IMR-90 (cell line): ENCODE measurements at regions not wholly inside any gene's neighbourhood (a gene's known extent, or its start where the extent isn't known, plus 50 kb on each side); places are given as distances from the start of the nearest gene placed in this dataset.

Experiments used
- BHLHE40 ChIP-seq: fragments of 150-350 bp; IDR thresholded peaks from 2 replicates; pipeline ENCODE4 v1.6.1; 2016; ENCODE audit warnings: mild to moderate bottlenecking, low read depth, low read length
- CEBPB ChIP-seq: IDR thresholded peaks from 2 replicates; pipeline ENCODE4 v1.6.1; 2012; ENCODE audit warnings: low read depth, low read length, improper control_type of control experiment
- MAFK ChIP-seq: IDR thresholded peaks from 2 replicates; pipeline ENCODE4 v1.6.1; 2012; ENCODE audit warnings: low read depth, low read length, improper control_type of control experiment
- MAZ ChIP-seq: IDR thresholded peaks from 2 replicates; pipeline ENCODE4 v1.6.1; 2012; ENCODE audit warnings: low read depth, mild to moderate bottlenecking, low read length, improper control_type of control experiment, moderate library complexity, borderline replicate concordance
- MXI1 ChIP-seq: IDR thresholded peaks from 2 replicates; pipeline ENCODE4 v1.6.1; 2012; ENCODE audit warnings: low read depth, mild to moderate bottlenecking, low read length, moderate library complexity, borderline replicate concordance
- NFE2L2 ChIP-seq: fragments of 150-350 bp; IDR thresholded peaks from 2 replicates; pipeline ENCODE4 v1.6.1; 2016; ENCODE audit warnings: low read depth, mild to moderate bottlenecking, low read length
- POLR2A ChIP-seq: IDR thresholded peaks from 2 replicates; pipeline ENCODE4 v1.6.1; 2012; ENCODE audit warnings: mild to moderate bottlenecking, low read depth, low read length
- RAD21 ChIP-seq: IDR thresholded peaks from 2 replicates; pipeline ENCODE4 v1.6.1; 2012; ENCODE audit warnings: low read length, improper control_type of control experiment
- RCOR1 ChIP-seq: IDR thresholded peaks from 2 replicates; pipeline ENCODE4 v1.6.1; 2012; ENCODE audit warnings: mild to moderate bottlenecking, low read length, improper control_type of control experiment; ENCODE audit not compliant: insufficient replicate concordance
- RFX5 ChIP-seq: IDR thresholded peaks from 2 replicates; pipeline ENCODE4 v1.8.0; 2012; ENCODE audit warnings: low read depth, mild to moderate bottlenecking, low read length, moderate library complexity
- SMC3 ChIP-seq: fragments of 150-350 bp; IDR thresholded peaks from 2 replicates; pipeline ENCODE4 v1.6.1; 2016; ENCODE audit warnings: low read depth, mild to moderate bottlenecking, antibody characterized with exemption, low read length, moderate library complexity
- TF ChIP-seq, protein P1 (sequence below): conservative IDR thresholded peaks from 2 replicates; pipeline ENCODE4 v1.5.1; 2012; ENCODE audit warnings: mild to moderate bottlenecking, low read depth, low read length, improper control_type of control experiment
- TF ChIP-seq, protein P2 (sequence below): fragments of 150-350 bp; IDR thresholded peaks from 2 replicates; pipeline ENCODE4 v1.6.1; 2017; ENCODE audit warnings: mild to moderate bottlenecking, antibody characterized with exemption, low read length, low read depth
- TF ChIP-seq, protein P3 (sequence below): fragments of 150-350 bp; IDR thresholded peaks from 2 replicates; pipeline ENCODE4 v1.6.1; 2016; ENCODE audit warnings: low read depth, mild to moderate bottlenecking, low read length, moderate library complexity, borderline replicate concordance

DNA sequence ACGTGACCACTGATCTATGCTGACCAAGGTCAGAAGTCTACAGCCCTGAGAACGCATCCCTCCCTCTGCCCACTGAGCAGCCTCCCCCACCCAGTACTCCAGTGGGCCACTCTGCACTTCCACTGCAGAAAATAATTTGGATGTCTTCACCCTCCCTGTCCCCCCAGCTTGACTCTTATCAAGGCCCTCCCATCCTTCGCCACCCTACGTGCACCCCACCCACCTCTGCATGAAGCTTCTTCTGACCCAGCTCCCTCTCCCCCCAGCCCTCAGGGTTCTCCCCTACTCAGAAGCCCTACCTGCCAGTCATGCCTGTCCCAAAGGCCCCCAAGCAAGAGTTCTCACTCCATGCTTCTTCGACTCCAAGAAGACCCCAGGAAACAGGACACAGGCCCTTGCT is 138.5 kb upstream of the FSTL4 start:
- no peak for TF ChIP-seq POLR2A
- TF ChIP-seq CEBPB: no peak
- TF ChIP-seq, protein P1, sequence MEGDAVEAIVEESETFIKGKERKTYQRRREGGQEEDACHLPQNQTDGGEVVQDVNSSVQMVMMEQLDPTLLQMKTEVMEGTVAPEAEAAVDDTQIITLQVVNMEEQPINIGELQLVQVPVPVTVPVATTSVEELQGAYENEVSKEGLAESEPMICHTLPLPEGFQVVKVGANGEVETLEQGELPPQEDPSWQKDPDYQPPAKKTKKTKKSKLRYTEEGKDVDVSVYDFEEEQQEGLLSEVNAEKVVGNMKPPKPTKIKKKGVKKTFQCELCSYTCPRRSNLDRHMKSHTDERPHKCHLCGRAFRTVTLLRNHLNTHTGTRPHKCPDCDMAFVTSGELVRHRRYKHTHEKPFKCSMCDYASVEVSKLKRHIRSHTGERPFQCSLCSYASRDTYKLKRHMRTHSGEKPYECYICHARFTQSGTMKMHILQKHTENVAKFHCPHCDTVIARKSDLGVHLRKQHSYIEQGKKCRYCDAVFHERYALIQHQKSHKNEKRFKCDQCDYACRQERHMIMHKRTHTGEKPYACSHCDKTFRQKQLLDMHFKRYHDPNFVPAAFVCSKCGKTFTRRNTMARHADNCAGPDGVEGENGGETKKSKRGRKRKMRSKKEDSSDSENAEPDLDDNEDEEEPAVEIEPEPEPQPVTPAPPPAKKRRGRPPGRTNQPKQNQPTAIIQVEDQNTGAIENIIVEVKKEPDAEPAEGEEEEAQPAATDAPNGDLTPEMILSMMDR: no peak
- TF ChIP-seq RFX5: no peak
- TF ChIP-seq BHLHE40: no peak
- TF ChIP-seq, protein P2, sequence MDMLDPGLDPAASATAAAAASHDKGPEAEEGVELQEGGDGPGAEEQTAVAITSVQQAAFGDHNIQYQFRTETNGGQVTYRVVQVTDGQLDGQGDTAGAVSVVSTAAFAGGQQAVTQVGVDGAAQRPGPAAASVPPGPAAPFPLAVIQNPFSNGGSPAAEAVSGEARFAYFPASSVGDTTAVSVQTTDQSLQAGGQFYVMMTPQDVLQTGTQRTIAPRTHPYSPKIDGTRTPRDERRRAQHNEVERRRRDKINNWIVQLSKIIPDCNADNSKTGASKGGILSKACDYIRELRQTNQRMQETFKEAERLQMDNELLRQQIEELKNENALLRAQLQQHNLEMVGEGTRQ: no peak
- TF ChIP-seq MAZ: no peak
- TF ChIP-seq RAD21: no peak
- no peak for TF ChIP-seq RCOR1
- no peak for TF ChIP-seq MAFK
- no peak for TF ChIP-seq MXI1
- TF ChIP-seq SMC3: no peak
- TF ChIP-seq, protein P3, sequence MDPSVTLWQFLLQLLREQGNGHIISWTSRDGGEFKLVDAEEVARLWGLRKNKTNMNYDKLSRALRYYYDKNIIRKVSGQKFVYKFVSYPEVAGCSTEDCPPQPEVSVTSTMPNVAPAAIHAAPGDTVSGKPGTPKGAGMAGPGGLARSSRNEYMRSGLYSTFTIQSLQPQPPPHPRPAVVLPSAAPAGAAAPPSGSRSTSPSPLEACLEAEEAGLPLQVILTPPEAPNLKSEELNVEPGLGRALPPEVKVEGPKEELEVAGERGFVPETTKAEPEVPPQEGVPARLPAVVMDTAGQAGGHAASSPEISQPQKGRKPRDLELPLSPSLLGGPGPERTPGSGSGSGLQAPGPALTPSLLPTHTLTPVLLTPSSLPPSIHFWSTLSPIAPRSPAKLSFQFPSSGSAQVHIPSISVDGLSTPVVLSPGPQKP: no peak
- TF ChIP-seq NFE2L2: no peak
